Colon (tissue), 2 donors: ENCODE measurements at regions not wholly inside any gene's neighbourhood (a gene's known extent, or its start where the extent isn't known, plus 50 kb on each side); places are given as distances from the start of the nearest gene placed in this dataset.
A peak's percentile ranks its signal among the peaks of the same experiment; 100 is the strongest.
"Not testable (repeated sequence)": the region's sequence is repeated elsewhere in the genome, so short reads cannot be mapped to it uniquely, and the experiment has no call there.

Experiments used
- FAIRE-seq: peaks from 2 replicates; lab custom pipeline; 2012; peaks lifted over from hg19 to GRCh38; lab: Jason Lieb, UNC
- donor health status: control.
- donor health status: control.

- peak; percentile 66 for FAIRE-seq
Observed at GRCh38 chr3:145450018-145450682, 710.8 kb downstream of the PLOD2 start.

- no peak for FAIRE-seq
Observed at GRCh38 chr3:145457825-145458552, 703.0 kb downstream of the PLOD2 start.

- FAIRE-seq: not testable (repeated sequence)
Observed at GRCh38 chr3:145459681-145460080, 701.3 kb downstream of the PLOD2 start.

GRCh38 chr3:145471976-145472375 is 689.0 kb downstream of the PLOD2 start:
- no peak for FAIRE-seq

- FAIRE-seq: not testable (repeated sequence)
Observed at GRCh38 chr3:145482735-145483134, 678.2 kb downstream of the PLOD2 start.

GRCh38 chr3:145483992-145484391 is 677.0 kb downstream of the PLOD2 start:
- FAIRE-seq: no peak

- no peak for FAIRE-seq
Observed at GRCh38 chr3:145489011-145489410, 672.0 kb downstream of the PLOD2 start.

GRCh38 chr3:145490088-145491048 is 670.6 kb downstream of the PLOD2 start:
- no peak for FAIRE-seq

- FAIRE-seq: no peak
Observed at GRCh38 chr3:145492456-145492855, 668.5 kb downstream of the PLOD2 start.

GRCh38 chr3:145517416-145517815 is 643.6 kb downstream of the PLOD2 start:
- not testable (repeated sequence) for FAIRE-seq

- FAIRE-seq: no peak
Observed at GRCh38 chr3:145518639-145519038, 642.3 kb downstream of the PLOD2 start.

GRCh38 chr3:145519398-145520047 is 641.5 kb downstream of the PLOD2 start:
- no peak for FAIRE-seq

- FAIRE-seq: no peak
Observed at GRCh38 chr3:145522179-145522578, 638.8 kb downstream of the PLOD2 start.

GRCh38 chr3:145522893-145523651 is 637.9 kb downstream of the PLOD2 start:
- FAIRE-seq: no peak

- no peak for FAIRE-seq
Observed at GRCh38 chr3:145531548-145531947, 629.4 kb downstream of the PLOD2 start.

- no peak for FAIRE-seq
Observed at GRCh38 chr3:145533696-145534095, 627.3 kb downstream of the PLOD2 start.

- no peak for FAIRE-seq
Observed at GRCh38 chr3:145536461-145536860, 624.5 kb downstream of the PLOD2 start.

GRCh38 chr3:145550522-145550921 is 610.5 kb downstream of the PLOD2 start:
- FAIRE-seq: no peak

GRCh38 chr3:145557405-145557804 is 603.6 kb downstream of the PLOD2 start:
- FAIRE-seq: no peak

- no peak for FAIRE-seq
Observed at GRCh38 chr3:145578471-145578870, 582.5 kb downstream of the PLOD2 start.

GRCh38 chr3:145581694-145582093 is 579.3 kb downstream of the PLOD2 start:
- FAIRE-seq: no peak
